HG02884 (cell line): ENCODE measurements at regions not wholly inside any gene's neighbourhood (a gene's known extent, or its start where the extent isn't known, plus 50 kb on each side); places are given as distances from the start of the nearest gene placed in this dataset.
A peak's percentile ranks its signal among the peaks of the same experiment; 100 is the strongest.
"Not testable (repeated sequence)": the region's sequence is repeated elsewhere in the genome, so short reads cannot be mapped to it uniquely, and the experiment has no call there.

Experiments
- ATAC-seq: cut with Tn5 transposase; IDR thresholded peaks from one replicate; pipeline ENCODE4 v1.9.1; 2021; ENCODE audit warnings: mild to moderate bottlenecking, moderate library complexity; ENCODE audit not compliant: unreplicated experiment

DNA sequence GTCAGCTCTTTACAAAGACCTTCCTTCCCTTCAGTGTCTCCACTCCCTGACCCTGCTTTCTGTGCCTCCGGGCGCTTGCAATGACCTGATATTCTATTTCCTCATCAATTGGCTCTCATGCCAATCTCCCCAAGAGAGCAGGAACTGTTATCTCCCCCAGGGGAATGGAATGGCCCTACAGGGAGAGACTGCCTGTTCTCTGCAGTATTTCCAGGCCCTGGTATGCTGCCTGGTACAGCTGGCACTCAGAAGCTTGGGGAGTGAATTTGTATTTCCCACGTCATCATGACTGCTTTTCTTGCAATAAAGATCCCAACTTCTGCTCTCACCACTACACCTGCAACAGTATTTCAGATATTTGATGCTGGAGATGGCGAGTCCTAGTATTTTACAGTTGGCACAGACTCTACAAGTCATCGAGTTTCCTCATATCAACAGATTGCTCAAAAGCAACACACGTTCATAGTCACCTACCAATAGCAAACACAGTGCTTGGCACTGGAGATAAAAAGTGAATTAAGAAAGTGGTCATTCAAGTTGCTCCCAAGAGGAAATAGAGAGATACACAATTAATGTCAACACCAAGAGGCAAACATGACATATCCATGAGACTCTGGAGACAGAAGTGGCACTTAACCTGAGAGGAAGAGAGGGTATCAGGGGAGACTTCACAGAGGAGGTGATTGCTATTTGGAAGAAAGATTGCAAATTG is 90.5 kb upstream of the EGFL6 start:
- no peak for ATAC-seq

GRCh38 chrX:13476384-13476783 is 93.0 kb upstream of the EGFL6 start:
- no peak for ATAC-seq

- peak; percentile 15 for ATAC-seq
Measured at GRCh38 chrX:13474164-13474516, 95.3 kb upstream of the EGFL6 start.

GRCh38 chrX:13473442-13474163 is 95.8 kb upstream of the EGFL6 start:
- ATAC-seq: peak; percentile 82

DNA sequence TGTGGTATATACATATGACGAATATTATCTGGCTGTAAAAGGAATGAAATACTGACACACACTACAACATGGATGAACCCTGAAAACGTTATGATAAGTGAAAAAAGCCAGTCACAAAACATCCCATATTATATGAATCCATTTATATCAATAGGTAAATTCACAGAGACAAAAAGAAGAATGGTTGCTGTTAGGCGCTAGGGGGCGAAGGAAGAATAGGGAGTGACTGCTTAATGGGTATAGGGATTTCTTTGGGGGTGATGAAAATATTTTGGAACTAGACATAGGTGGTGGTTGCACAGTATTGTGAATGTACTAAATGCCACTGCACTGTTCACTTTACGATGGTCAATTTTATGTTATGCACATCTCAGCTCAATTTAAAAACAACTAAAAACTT is 96.4 kb upstream of the EGFL6 start:
- ATAC-seq: no peak

- ATAC-seq: no peak
Measured at GRCh38 chrX:13471269-13471668, 98.1 kb upstream of the EGFL6 start.

DNA sequence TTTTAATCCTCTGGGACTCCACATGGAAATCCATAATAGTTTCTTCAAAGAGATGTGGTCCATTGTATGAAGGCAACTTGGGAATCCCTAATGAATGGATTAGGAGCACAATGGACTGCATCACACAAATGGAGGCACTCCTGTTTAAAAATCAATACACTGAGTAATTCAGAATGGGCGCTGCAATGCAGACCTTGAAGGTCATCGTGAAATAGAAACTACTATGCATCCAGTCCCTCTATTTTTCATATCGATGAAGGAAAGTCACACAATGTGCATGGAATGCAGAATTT is 98.8 kb upstream of the EGFL6 start:
- no peak for ATAC-seq

DNA sequence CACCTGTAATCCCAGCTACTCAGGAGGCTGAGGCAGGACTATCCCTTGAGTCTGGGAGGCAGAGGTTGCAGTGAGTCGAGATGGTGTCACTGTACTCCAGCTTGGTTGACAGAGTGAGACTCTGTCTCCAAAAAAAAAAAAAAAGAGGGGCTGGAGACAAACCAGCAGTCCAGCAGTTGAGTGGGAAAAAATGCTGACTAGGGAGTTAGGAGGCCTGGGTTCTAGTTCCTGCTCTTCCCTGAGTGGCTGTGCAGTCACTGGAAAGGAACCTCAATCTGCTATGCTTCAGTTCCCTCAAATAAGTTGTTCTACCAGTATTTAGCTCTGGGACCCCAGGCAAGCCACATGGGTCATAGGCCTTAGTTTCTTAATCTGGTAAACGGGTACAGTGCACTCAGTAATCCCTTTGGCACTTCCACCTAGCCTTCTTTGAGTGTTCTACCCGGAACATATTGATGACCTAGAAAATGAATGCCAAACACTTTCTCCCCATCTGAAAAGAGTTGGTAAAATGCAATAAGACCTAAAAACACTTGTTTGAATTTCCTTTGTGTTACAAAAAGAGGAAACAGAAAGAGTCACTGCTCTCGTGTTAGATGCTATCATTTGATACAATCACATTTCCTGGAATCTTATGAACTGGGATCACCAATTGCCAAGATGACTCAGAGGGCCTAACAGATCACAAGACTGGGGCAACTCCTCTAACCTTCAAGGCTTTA is 99.3 kb upstream of the EGFL6 start:
- no peak for ATAC-seq

DNA sequence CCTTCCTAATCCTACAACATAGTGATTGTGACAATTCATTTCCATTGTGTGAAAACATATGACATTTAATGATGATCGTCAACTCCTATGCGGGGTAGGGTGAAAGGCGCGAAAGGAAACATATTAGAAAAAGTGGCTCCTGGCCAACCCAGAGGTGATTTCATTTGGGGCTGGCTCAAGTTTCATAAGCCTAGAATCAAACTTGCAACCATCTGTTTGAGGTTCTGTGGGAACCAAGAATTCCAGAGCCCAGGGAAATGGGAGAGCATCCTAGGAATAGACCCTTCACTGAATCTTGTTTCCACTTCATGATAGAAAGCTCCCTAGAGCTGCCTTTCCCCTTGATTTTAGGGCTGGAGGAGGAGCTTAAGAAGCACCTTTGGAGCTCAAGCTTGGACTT is 101.3 kb upstream of the EGFL6 start:
- no peak for ATAC-seq

GRCh38 chrX:13467243-13467642 is 102.2 kb upstream of the EGFL6 start:
- no peak for ATAC-seq

DNA sequence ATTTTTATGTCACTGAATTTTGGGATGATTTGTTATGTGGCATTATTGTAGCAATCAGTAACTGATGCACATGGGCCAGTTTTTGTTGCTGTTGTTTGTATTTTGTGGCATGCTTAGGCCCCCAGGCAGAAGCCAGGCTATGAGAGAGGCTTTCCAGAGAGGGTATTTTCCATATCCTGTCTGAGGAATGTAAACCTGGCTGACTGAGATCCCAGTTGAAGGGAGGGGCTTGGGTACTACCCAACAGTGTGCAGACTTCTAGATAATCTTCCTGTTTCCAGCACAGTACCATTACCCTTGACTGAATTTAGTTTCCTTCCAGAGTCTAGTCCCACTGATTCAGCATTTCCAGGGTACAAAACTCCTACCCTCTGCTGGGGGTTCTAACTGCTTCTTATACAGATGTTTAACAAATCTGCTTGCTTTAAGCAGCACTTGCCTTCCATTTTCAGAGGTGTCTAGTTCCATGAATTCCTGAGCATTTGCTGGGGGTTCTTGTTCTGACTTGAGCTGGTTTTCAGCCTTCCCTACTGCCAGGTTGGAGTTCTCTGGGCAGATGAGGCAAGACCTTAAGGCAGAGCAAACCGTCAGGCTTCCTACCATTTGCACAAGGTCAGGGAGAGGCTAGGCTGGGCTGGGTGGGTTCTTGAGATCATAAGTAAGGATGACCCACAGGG is 104.7 kb upstream of the EGFL6 start:
- ATAC-seq: no peak

DNA sequence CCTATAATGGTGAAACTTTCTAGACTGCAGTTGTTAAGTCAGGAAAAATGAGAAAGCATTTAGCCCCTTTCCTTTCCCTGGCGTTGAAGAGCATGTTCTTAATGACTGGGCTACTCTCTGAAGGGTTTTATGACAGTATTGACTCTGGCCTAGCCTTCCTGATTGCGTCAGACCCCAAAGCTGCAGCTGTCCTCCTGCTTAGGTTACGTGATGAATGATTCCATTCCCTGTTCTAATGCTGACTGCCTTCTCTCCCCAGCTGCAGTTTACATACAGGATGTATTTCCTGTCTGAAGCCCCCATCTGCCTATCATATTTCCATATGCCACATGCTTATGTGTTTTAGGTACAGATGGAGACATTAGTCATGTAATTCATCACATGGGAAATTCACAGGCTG is 105.8 kb upstream of the EGFL6 start:
- ATAC-seq: no peak

DNA sequence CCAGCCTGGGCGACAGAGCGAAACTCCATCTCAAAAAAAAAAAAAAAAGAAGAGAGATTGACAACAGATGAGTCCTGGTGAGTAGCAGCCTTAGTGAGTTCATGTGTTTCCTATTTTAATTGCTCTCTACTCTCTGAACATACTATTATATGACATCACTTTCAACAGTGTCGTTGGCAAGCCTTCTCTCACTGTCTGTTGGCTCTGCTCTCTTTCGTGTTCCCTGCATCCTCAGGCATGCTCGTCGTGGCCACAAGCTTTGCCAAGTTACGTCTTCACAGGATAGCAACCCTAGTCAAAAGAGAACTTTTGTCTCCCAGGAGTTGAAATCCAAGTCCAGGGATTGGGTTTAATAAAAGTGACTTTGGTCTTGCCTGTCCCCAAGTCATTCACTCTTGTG is 117.1 kb upstream of the EGFL6 start:
- no peak for ATAC-seq

DNA sequence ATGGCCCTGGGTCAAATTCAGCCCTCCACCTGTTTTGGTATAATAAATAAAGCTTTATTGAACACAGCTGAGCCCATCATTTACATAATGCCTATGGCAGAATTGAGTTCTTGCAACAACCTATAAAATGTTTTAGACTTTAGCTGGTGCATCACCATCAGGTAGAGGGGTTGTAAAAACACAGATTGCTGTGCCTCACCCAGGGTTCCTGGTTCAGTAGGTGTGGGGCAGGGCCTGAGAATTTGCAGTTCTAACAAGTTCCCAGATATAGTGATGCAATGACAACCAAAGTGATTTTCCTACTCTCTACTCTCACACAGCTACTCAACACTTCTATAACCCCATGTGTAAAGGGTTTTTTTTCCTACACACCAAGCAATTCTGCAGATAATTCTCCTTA is 120.0 kb upstream of the EGFL6 start:
- no peak for ATAC-seq

DNA sequence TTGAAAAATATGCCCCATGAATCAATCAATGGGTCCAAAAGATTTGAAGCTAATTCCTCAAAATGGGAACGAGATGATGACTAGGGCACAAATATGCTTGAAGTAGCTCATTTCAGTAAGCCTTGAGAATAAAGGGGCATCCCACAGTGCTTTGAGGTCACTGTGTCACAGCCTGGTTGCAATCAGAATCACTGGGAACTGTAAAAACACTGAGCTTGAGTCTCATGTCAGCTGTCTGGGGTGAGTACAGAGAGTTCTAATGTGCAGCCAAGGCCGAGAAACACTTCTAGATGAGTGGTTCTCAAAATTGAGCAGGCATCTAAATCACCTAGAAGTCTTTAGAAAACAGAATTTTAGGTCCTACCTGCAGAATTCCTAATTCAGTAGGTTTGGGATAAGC is 120.5 kb upstream of the EGFL6 start:
- ATAC-seq: no peak

DNA sequence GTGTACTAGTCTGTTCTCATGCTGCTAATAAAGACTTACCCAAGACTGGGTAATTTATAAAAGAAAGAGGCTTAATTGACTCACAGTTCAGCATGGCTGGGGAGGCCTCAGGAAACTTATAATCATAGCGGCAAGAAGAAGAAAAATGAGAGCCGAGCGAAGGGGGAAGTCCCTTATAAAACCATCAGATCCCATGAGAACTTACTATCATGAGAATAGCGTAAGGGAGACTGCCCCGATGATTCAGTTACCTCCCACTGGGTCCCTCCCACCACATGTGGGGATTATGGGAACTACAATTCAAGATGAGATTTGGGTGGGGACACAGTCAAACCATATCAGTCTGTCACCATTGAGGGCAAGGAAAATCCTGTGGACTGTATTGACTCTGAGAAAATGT is 121.8 kb upstream of the ATXN3L start:
- not testable (repeated sequence) for ATAC-seq

- no peak for ATAC-seq
Measured at GRCh38 chrX:13440176-13440575, 120.3 kb upstream of the ATXN3L start.

GRCh38 chrX:13433298-13433605 is 113.4 kb upstream of the ATXN3L start:
- no peak for ATAC-seq

DNA sequence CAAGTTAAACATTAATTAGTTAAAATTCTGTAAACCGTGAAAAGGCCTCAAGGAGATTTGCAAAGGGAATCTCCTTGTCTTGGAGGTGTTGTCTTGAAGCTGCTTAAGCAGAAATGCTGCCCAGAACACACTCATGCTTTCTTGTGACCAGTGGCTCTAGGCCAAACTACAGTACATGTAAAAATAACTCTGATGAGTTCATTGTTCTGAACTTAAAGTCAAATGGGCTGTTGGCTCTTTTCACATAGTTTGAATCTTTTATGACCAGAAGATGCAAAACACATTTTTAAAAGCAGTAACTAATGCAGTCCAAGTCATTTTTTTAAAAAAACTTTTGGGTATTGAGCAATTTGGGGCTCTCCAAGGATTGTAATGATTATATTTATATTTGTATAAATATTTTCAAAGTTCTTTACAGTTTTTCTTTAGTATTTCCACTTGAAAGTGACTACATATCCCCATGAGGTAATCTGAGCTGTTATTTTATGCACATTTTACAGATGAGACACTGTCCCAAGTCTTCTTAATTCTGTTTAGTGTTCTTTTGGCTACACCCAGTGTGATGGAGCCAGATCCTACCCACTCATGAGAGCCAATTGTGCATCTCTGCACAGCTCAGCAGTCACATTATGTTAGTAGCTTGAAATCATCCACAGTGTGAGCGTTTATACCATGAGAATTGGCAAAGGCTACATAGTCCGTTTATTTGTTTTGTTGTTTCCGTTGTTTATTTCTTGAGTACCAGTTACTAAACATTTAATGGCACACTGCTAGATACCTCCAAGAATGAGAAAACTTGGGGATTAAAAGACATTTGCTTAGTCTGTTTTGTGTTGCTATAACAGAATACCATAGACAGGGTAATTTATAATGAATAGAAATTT is 112.8 kb upstream of the ATXN3L start:
- no peak for ATAC-seq

DNA sequence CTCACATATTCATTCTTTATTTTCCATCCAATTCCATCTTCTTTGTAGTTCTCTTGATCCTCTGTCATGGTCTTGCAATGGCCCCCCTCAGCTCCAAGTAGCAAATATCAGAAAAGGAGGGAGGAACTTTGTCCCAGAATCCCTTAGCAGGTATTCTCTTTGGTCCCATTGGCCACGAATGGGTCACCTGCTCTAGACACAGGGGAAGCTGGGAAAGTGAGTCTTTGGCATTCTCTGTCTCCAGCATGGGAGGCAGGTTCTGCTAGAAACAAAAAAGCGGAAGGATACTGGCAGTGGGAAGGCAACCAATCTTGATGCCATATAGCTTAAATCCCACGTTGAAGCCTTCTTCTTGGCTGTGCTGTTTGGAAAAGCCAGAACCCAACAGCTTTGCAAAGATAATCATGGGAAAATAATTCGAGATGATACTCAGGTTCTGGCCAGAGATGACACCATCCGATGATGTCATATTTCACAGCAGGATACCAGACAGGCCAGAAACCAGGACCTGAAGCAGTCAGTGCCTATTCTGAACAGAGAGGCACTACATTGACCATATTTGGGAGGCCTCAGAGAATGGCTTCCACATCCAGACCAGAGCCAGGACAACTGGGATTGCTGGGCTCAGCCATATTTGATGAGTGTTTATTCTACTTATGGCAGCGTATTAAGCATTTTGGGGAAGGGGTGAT is 110.4 kb upstream of the ATXN3L start:
- ATAC-seq: no peak
